Mesendoderm (in vitro differentiated cells): ENCODE measurements at regions not wholly inside any gene's neighbourhood (a gene's known extent, or its start where the extent isn't known, plus 50 kb on each side); places are given as distances from the start of the nearest gene placed in this dataset.

Experiments
- DNase-seq: peaks from one replicate; pipeline ENCODE4 v3.0.0; 2013
- H2AK5ac ChIP-seq: 2 replicates; pipeline ENCODE4 v1.6.1; 2013; ENCODE audit warnings: low read length, inconsistent platforms
- H2BK120ac ChIP-seq: 2 replicates; pipeline ENCODE4 v1.6.1; 2013; ENCODE audit warnings: low read depth, mild to moderate bottlenecking, low read length, moderate library complexity, mixed read lengths
- H2BK15ac ChIP-seq: replicated peaks from 2 replicates; pipeline ENCODE4 v1.6.1; 2013; ENCODE audit warnings: low read depth, mild to moderate bottlenecking, moderate library complexity
- H2BK5ac ChIP-seq: 2 replicates; pipeline ENCODE4 v1.6.1; 2013; ENCODE audit warnings: low read length, inconsistent platforms
- H3K18ac ChIP-seq: 2 replicates; pipeline ENCODE4 v1.6.1; 2013; ENCODE audit warnings: mild to moderate bottlenecking, low read length, mixed read lengths
- H3K23ac ChIP-seq: one replicate; pipeline ENCODE4 v1.6.1; 2013; ENCODE audit warnings: low read length
- H3K27ac ChIP-seq: 2 replicates; pipeline ENCODE4 v1.5.1; 2013; ENCODE audit warnings: low read depth, mild to moderate bottlenecking, inconsistent platforms, low read length, moderate library complexity
- H3K27me3 ChIP-seq: 2 replicates; pipeline ENCODE4 v1.6.1; 2013; ENCODE audit warnings: low read length, control low read depth, mild to moderate bottlenecking, inconsistent platforms; ENCODE audit not compliant: insufficient read depth, poor library complexity
- H3K36me3 ChIP-seq: 2 replicates; pipeline ENCODE4 v1.6.1; 2013; ENCODE audit warnings: low read length, inconsistent platforms; ENCODE audit not compliant: control insufficient read depth, insufficient read depth
- H3K4ac ChIP-seq: one replicate; pipeline ENCODE4 v1.6.1; 2013; ENCODE audit warnings: low read depth, mild to moderate bottlenecking, low read length, moderate library complexity
- H3K4me1 ChIP-seq: 2 replicates; pipeline ENCODE4 v1.6.1; 2013; ENCODE audit warnings: low read depth, low read length, inconsistent platforms; ENCODE audit not compliant: control insufficient read depth
- H3K4me2 ChIP-seq: 2 replicates; pipeline ENCODE4 v1.6.1; 2013; ENCODE audit warnings: low read length
- H3K4me3 ChIP-seq: 2 replicates; pipeline ENCODE4 v1.5.1; 2013; ENCODE audit warnings: mild to moderate bottlenecking, low read length
- H3K56ac ChIP-seq: one replicate; pipeline ENCODE4 v1.6.1; 2013; ENCODE audit warnings: low read length
- H3K79me1 ChIP-seq: 2 replicates; pipeline ENCODE4 v1.6.1; 2013; ENCODE audit warnings: low read length, inconsistent platforms
- H3K79me2 ChIP-seq: 2 replicates; pipeline ENCODE4 v1.6.1; 2013; ENCODE audit warnings: mild to moderate bottlenecking, low read length; ENCODE audit not compliant: control insufficient read depth, insufficient read depth
- H3K9ac ChIP-seq: 2 replicates; pipeline ENCODE4 v1.6.1; 2013; ENCODE audit warnings: low read length, inconsistent platforms
- H4K5ac ChIP-seq: one replicate; pipeline ENCODE4 v1.6.1; 2013; ENCODE audit warnings: low read length
- H4K8ac ChIP-seq: one replicate; pipeline ENCODE4 v1.6.1; 2013; ENCODE audit warnings: low read depth, mild to moderate bottlenecking, control low read depth, low read length, moderate library complexity
- WGBS: extraction: QIAGEN DNeasy Blood & Tissue Kit; methylation state at CpG from one replicate; pipeline ENCODE4 v1.1.7; 2013; ENCODE audit warnings: low lambda C conversion rate, missing lambda C conversion rate; ENCODE audit not compliant: insufficient coverage; ENCODE audit errors: extremely low coverage; 5-methylcytosine and 5-hydroxymethylcytosine counted together

GRCh38 chr1:234774971-234775370 is 165.0 kb upstream of the IRF2BP2 start:
- H3K56ac ChIP-seq, result no peak overlapping the region
- no peaks in the 10 kb centered on the region for H3K79me1 ChIP-seq
- H3K23ac ChIP-seq, result no peak overlapping the region
- H3K27ac ChIP-seq, result no peak overlapping the region
- H4K8ac ChIP-seq, result no peak overlapping the region
- no peaks in the 10 kb centered on the region for H3K79me2 ChIP-seq
- no peak overlapping the region for H3K4me2 ChIP-seq
- no peak overlapping the region for H3K4ac ChIP-seq
- H3K36me3 ChIP-seq, result no peaks in the 10 kb centered on the region
- H3K18ac ChIP-seq, result no peak overlapping the region
- no peak for DNase-seq
- no peak overlapping the region for H3K9ac ChIP-seq
- WGBS, result no CpG with 5 or more reads among the region's 2 CpGs
- peaks cover 5% of the 10 kb centered on the region for H3K4me1 ChIP-seq
- no peak overlapping the region for H2BK120ac ChIP-seq
- no peak overlapping the region for H3K4me3 ChIP-seq
- H3K27me3 ChIP-seq, result no peaks in the 10 kb centered on the region
- no peak overlapping the region for H2BK15ac ChIP-seq
- no peak overlapping the region for H2AK5ac ChIP-seq
- no peak overlapping the region for H2BK5ac ChIP-seq
- no peak overlapping the region for H4K5ac ChIP-seq

- H2BK5ac ChIP-seq, result no peak overlapping the region
- no peaks in the 10 kb centered on the region for H3K27me3 ChIP-seq
- H3K36me3 ChIP-seq, result no peaks in the 10 kb centered on the region
- no peak overlapping the region for H3K9ac ChIP-seq
- no peak overlapping the region for H2BK15ac ChIP-seq
- no peak overlapping the region for H4K5ac ChIP-seq
- WGBS, result no CpG with 5 or more reads among the region's 4 CpGs
- H3K18ac ChIP-seq, result no peak overlapping the region
- no peak for DNase-seq
- no peaks in the 10 kb centered on the region for H3K79me2 ChIP-seq
- H3K56ac ChIP-seq, result no peak overlapping the region
- no peak overlapping the region for H2BK120ac ChIP-seq
- no peak overlapping the region for H3K4ac ChIP-seq
- H3K79me1 ChIP-seq, result no peaks in the 10 kb centered on the region
- no peak overlapping the region for H3K4me3 ChIP-seq
- H3K4me1 ChIP-seq, result peaks cover 5% of the 10 kb centered on the region
- H3K27ac ChIP-seq, result no peak overlapping the region
- no peak overlapping the region for H3K23ac ChIP-seq
- H3K4me2 ChIP-seq, result no peak overlapping the region
- H2AK5ac ChIP-seq, result no peak overlapping the region
- no peak overlapping the region for H4K8ac ChIP-seq
Measured at GRCh38 chr1:234773936-234774677, 164.1 kb upstream of the IRF2BP2 start.

GRCh38 chr1:234772345-234773147 is 162.6 kb upstream of the IRF2BP2 start:
- Histone ChIP-seq H2BK15ac (no peak overlapping the region), H3K4me3 (no peak overlapping the region), H3K23ac (no peak overlapping the region), H2BK120ac (no peak overlapping the region), H4K8ac (no peak overlapping the region), H3K9ac (no peak overlapping the region), H3K27ac (peak overlapping the region; percentile 71), H3K4me2 (no peak overlapping the region), H3K56ac (peak overlapping the region; percentile 56), H3K79me2 (no peaks in the 10 kb centered on the region), H3K4me1 (peaks cover 5% of the 10 kb centered on the region), H3K27me3 (no peaks in the 10 kb centered on the region), H3K18ac (no peak overlapping the region), H3K4ac (peak overlapping the region; percentile 56), H3K79me1 (no peaks in the 10 kb centered on the region), H4K5ac (no peak overlapping the region), H2BK5ac (no peak overlapping the region), H3K36me3 (no peaks in the 10 kb centered on the region), H2AK5ac (no peak overlapping the region)
- DNase-seq, result peak; percentile 97
- no CpG with 5 or more reads among the region's 22 CpGs for WGBS

- Histone ChIP-seq H3K27ac (peak overlapping the region; percentile 71), H4K8ac (no peak overlapping the region), H3K9ac (no peak overlapping the region)
Measured at GRCh38 chr1:234771642-234772344, 161.8 kb upstream of the IRF2BP2 start.

GRCh38 chr1:234770924-234771540 is 161.1 kb upstream of the IRF2BP2 start:
- H3K27me3 ChIP-seq, result no peaks in the 10 kb centered on the region
- H3K4ac ChIP-seq, result no peak overlapping the region
- no peak overlapping the region for H3K56ac ChIP-seq
- H3K23ac ChIP-seq, result no peak overlapping the region
- no peak overlapping the region for H2BK120ac ChIP-seq
- no peak overlapping the region for H2BK5ac ChIP-seq
- no peak overlapping the region for H2BK15ac ChIP-seq
- no CpG with 5 or more reads among the region's 9 CpGs for WGBS
- H2AK5ac ChIP-seq, result peak overlapping the region; percentile 50
- H3K4me3 ChIP-seq, result no peak overlapping the region
- H3K79me2 ChIP-seq, result no peaks in the 10 kb centered on the region
- no peak for DNase-seq
- H3K9ac ChIP-seq, result no peak overlapping the region
- H3K36me3 ChIP-seq, result no peaks in the 10 kb centered on the region
- H3K4me1 ChIP-seq, result peaks cover 5% of the 10 kb centered on the region
- no peaks in the 10 kb centered on the region for H3K79me1 ChIP-seq
- H3K18ac ChIP-seq, result no peak overlapping the region
- H3K27ac ChIP-seq, result peak overlapping the region; percentile 71
- H3K4me2 ChIP-seq, result no peak overlapping the region
- H4K5ac ChIP-seq, result no peak overlapping the region
- no peak overlapping the region for H4K8ac ChIP-seq

More at GRCh38 chr1:234771642-234772344, 161.8 kb upstream of the IRF2BP2 start:
- H3K27me3 ChIP-seq, result no peaks in the 10 kb centered on the region
- no peak overlapping the region for H2AK5ac ChIP-seq
- H3K4me2 ChIP-seq, result no peak overlapping the region
- peak; percentile 55 for DNase-seq
- H2BK5ac ChIP-seq, result no peak overlapping the region
- peak overlapping the region; percentile 41 for H4K5ac ChIP-seq
- peak overlapping the region; percentile 67 for H3K56ac ChIP-seq
- H3K79me1 ChIP-seq, result no peaks in the 10 kb centered on the region
- H3K36me3 ChIP-seq, result no peaks in the 10 kb centered on the region
- H3K4ac ChIP-seq, result peak overlapping the region; percentile 40
- no peak overlapping the region for H2BK120ac ChIP-seq
- no CpG with 5 or more reads among the region's 10 CpGs for WGBS
- peaks cover 5% of the 10 kb centered on the region for H3K4me1 ChIP-seq
- no peak overlapping the region for H3K23ac ChIP-seq
- H3K4me3 ChIP-seq, result no peak overlapping the region
- peak overlapping the region; percentile 28 for H3K18ac ChIP-seq
- H3K79me2 ChIP-seq, result no peaks in the 10 kb centered on the region
- no peak overlapping the region for H2BK15ac ChIP-seq
